Liver (tissue), 3 donors: ENCODE measurements at regions not wholly inside any gene's neighbourhood (a gene's known extent, or its start where the extent isn't known, plus 50 kb on each side); places are given as distances from the start of the nearest gene placed in this dataset.

Source experiments
- CTCF ChIP-seq: fragments of 150-350 bp; IDR thresholded peaks from 2 replicates; pipeline ENCODE4 v1.5.1; 2017; ENCODE audit warnings: improper control_type of control experiment, low read depth, low read length; ENCODE audit not compliant: missing input control
- EGR1 ChIP-seq, 2 donors: IDR thresholded peaks; 2 replicates each; pipeline ENCODE4 v1.6.1; 2016 to 2018; ENCODE audit warnings: antibody characterized with exemption in 2 of 2, low read depth in 2 of 2
- FOXA1 ChIP-seq: IDR thresholded peaks from 2 replicates; pipeline ENCODE4 v1.6.1; 2016; ENCODE audit warnings: antibody characterized with exemption
- HNF4A ChIP-seq, 2 donors: conservative IDR thresholded peaks; 2 replicates each; pipeline ENCODE4 v1.6.1; 2016; ENCODE audit warnings: antibody characterized with exemption in 2 of 2, mild to moderate bottlenecking in 2 of 2
- JUND ChIP-seq, 2 donors: IDR thresholded peaks; 2 replicates each; pipeline ENCODE4 v1.6.1; 2016; ENCODE audit warnings: antibody characterized with exemption in 2 of 2
- RAD21 ChIP-seq, 2 donors: IDR thresholded peaks; 2 replicates each; pipeline ENCODE4 v1.6.1; 2016; ENCODE audit warnings: antibody characterized with exemption in 2 of 2, mild to moderate bottlenecking in 2 of 2
- REST ChIP-seq: IDR thresholded peaks from 2 replicates; pipeline ENCODE4 v1.6.1; 2016; ENCODE audit warnings: antibody characterized with exemption, mild to moderate bottlenecking
- SP1 ChIP-seq: IDR thresholded peaks from 2 replicates; pipeline ENCODE4 v1.6.1; 2018; ENCODE audit warnings: antibody characterized with exemption, mild to moderate bottlenecking
- TAF1 ChIP-seq: conservative IDR thresholded peaks from 2 replicates; pipeline ENCODE4 v1.6.1; 2016; ENCODE audit warnings: antibody characterized with exemption, mild to moderate bottlenecking
- YY1 ChIP-seq: IDR thresholded peaks from 2 replicates; pipeline ENCODE4 v1.6.1; 2016; ENCODE audit warnings: antibody characterized with exemption, mild to moderate bottlenecking
- ZBTB33 ChIP-seq: IDR thresholded peaks from 2 replicates; pipeline ENCODE4 v1.6.1; 2016; ENCODE audit warnings: antibody characterized with exemption
- donor health status: healthy.
- donor health status: healthy.

GRCh38 chr14:43647302-43647701 is 859.8 kb downstream of the FSCB start:
- TF ChIP-seq CTCF (no peak), SP1 (no peak), YY1 (no peak), RAD21 (IDR thresholded peaks at IDR 0.05) (peak in 1 of 2 donors; percentile 48), HNF4A (conservative IDR thresholded peaks at IDR 0.05) (no peak), JUND (IDR thresholded peaks at IDR 0.05) (no peak), EGR1 (IDR thresholded peaks at IDR 0.05; ENCODE audit: low read depth in 2 of 2) (no peak), FOXA1 (no peak), TAF1 (no peak), ZBTB33 (no peak), REST (no peak)
